Right renal pelvis (tissue), 4 donors: ENCODE measurements at regions not wholly inside any gene's neighbourhood (a gene's known extent, or its start where the extent isn't known, plus 50 kb on each side); places are given as distances from the start of the nearest gene placed in this dataset.

Experiments used
- DNase-seq, 4 donors: peaks; one replicate each; pipeline ENCODE4 v3.0.0-alpha.2; 2013; ENCODE audit warnings: low read depth in 4 of 4, low spot score in 3 of 4, missing footprints in 1 of 4

DNA sequence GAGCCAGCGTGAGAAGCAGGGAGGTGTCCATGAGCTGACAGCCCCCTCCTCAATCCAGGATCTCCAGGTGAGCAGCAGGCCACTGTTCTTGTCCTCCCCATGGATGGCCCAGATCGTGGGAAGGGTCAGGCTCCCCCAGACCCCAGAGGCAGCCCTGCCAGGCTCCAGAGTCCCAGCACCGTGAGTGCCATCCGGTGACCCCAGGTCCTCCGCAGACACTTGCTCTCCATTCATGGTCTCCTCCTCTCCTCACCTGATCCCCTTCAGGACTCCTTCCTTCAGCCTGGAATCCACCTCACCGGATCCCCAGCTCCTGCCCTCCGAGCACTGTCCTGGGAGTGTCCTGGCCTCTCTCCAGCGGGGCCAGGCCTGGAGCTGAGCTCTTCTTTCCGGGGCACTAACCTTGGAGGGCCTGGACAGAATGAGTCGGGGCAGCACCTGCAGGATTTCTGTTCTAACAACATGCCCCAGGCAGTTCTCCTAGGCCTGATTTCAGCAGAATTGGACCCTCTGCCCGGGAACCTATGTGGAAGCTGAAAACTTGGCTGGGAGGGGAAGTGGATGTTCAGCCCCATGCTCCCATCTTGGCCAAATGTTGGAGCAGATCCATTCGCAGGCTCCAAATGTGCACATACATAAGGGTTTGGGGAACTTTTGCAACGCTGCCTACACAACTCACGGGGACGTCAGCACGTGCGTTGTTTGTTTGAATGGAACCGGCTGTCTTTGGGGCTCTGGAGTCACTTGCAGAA, 341.6 kb upstream of the SFSWAP start:
- DNase-seq: no peak

DNA sequence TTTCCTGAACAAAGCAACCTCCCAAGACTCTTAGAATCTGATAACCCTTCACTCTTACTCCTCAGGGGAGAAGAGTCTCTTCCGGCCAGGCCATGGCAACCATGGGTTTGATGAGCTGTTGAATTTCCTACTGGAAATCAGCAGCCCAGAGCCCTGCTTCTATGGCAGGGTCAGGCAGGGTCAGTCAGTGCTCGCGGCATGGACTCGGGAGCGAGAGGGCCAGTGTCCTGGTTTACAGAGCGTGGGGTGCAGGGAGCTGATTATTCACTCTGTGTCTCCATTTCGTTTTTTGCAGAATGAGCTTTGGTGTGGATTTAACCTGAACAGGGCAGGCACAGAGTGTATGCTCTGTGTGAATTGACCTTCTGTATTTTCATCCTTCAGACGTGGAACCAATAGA, 340.6 kb upstream of the SFSWAP start:
- no peak for DNase-seq

DNA sequence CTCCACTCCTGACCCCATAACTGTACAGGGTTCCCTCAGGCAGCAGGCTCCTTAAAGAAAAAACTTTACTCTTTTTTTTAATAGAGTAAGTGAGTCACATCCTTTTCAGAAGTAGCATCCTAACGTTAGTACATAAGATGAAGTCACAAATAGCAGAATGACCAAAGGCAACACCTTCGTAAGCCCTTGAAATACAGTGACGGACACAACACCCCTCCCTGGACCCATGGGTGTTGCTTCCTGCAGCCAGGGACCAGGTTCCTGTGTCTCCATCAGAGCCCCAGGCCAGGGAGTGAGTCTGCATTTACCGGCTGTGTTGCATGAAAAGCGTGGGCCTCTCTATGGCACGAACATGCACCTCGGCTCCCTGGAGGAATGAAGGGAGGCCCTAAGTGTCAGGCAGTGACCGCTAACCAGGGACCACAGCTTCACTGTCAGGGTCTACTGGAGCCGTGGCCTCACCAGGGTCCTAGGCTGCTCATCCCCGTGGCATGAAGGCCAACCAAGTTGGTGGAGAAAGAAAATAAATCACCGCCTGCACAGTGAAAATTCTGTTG, 340.0 kb upstream of the SFSWAP start:
- DNase-seq: no peak

DNA sequence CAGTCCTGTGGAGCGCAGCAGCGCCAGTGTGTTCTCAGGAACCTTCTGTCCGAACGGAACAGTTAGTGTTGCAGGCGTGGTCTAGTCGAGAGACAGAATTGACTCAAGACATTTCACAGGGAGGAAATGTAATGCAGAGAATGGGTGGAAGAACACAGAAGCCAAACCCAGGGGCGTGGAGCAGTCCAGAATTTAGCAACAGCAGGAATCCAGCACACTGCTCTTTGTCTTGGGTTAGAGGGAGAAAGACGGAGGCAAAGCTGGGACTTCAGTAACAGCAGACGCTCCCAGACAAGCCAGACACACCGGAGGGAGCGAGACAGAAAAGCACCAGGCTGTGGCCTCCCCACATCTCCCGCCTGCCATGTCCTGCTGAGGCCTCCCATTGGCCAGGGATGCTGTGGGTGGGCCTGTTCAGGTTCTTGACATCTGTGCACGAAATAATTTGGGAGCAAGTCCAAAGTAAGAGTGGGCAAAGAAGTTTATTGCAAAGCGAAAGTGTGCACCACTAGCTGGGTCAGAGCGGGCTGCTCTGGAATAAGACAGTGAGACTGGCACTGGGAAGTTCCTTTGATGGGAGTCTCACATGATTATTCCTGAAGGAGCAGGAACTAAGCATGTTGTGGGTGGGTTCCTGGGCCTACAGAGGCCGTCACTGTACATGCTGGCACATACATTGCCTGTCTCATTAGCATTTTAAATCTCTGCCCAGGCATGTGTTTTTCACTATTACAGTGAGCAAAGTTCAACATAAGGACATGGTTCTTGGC, 339.3 kb upstream of the SFSWAP start:
- DNase-seq: no peak

DNA sequence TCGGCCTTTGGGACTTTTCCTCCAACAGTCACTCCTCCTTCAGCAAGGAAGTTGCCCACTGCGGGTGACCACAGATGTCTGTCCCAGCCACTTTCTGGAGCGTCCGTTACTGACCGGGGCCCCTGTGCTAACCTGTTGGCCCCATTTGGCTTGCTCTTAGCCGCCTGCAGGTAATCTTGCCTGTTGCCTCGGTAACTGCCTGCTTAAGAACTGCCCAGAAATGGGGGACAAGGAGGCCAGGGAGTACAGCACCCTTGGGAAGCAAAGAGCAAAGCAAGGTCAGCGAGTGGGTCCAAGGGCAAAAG, 338.8 kb upstream of the SFSWAP start:
- DNase-seq: no peak

DNA sequence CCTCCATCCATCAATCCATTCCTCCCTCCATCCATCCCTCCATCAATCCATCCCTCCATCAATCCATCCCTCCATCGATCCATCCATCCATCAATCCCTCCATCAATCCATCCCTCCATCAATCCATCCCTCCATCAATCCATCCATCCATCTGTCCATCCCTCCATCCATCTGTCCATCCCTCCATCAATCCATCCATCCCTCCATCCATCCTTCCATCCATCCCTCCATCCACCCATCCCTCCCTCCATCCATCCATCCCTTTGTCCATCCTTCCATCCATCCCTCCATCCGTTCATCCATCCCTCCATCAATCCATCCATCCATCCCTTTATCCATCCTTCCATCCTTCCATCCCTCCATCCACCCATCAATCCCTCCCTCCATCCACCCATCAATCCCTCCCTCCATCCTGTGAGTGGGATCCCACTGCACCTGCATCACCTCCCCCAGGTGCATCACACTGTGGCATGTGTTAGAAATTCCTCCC, 338.1 kb upstream of the SFSWAP start:
- no peak for DNase-seq

DNA sequence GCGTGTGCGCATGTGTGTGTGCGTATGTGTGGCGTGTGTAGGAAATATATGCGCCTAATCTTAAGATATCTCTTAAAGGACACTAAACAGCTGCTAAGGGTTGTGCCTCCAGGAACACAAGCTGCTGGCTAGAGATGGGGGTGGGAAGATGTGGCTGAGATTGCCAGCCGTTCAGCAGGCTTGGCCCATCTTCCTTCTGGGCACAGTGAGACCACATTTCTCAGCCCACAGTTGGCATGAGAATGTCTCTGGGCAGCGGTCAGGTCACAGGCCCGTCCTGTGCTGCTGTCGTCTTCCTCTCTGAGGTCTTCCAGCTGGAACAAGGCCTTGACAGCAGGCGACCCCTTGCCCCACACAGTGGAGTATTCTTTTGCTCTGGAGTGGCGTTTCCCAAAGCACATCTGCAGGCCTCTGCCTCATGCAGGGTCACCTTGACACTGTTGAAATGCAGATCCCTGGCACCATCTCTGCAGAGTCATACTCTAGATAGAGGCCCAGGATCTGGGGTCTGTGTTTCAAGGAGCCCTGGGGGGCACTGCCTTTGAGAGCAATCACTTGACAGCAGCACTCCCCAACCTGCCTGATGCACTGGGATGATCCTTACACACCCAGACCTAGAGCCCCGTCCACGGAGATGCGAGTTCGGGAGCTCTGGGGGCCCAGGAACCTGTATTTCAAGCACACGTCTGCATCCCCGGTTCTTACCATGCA, 335.5 kb upstream of the SFSWAP start:
- no peak for DNase-seq

DNA sequence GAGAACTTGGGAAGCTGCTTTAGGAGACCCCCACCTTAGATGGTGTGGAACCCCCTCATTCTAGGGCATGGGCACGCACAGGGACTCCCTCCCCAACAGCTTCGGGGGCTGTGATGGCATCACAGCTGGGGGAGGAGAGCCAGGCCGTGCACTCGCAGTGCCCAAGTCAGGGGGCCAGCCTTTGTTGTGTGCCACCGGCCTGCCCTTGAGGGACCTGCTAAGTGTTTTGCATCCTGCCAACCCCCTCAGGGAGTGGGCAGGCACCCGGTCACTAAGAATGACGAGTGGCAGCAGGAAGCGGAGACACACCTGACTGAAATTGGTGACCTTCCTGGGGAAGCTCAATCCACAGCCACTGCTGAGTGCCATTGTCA, 334.9 kb upstream of the SFSWAP start:
- no peak for DNase-seq

DNA sequence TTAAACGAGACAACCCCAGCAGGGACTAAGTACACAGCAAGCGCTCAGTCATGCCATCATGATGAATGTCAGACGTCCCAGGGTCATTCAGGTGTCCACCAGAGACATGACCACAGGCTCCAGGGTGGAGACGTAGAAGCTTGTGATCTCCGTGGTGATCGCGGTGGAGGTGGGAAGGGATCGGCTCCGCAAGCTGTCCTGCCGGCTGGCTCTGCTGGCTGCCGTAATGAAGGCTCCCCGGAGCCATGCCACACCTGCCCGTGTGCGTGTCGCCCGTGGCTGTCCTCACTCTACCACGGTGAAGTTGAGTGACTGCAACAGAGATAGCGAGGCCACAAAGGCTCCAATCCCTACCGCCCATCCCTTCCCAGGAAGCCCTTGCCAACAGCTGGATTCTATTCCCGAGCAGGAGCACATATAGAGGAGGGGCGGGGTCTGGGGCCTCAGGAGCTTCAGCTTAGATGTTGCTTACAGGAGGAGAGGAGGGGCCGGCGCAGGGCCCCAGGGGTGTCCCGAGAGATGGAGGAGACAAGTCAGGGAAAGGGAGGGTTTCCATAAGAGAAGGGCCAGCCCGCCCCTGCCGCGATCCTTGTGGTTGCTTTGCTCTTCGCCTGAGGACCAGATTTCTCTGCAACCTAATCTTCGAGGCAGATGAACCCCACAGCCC, 332.6 kb upstream of the SFSWAP start:
- DNase-seq: no peak

DNA sequence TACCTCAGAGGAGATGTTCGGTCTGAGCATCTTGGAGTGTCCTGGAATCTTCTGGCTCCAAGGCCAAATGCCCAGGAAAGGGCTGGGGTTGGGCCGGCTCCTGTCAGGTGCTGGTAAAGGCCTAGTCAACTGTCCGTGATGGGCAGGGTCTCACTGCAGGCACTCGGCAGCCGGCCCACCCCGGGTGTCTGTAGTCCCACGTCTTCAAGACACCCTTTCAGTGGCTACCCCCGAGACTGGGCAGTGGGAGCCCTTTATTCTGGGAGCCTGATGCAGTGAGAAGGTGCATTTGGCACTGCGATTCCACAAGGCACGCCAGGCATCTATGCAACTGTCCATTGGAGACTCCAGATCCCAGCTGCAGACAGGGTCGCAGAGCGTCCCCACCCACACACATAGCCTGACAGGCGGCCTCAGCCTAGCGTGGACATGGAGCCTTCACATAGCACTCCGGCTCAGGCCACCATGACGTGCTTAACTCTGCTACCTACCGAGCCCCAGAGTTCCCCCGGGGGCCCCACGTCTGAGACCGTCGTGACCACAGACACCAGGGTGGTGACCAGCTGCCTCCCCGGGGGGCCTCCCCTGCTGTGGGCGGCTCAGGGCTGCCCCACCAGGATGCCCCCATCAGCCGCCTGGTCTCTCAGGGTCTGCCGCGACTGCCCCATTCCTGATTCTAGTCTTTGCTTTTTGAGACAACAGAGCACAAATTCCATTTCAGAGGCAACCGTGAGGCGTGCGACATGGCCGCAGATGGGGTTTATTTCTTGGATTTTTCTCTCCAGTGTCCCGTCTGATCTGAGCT, 331.8 kb upstream of the SFSWAP start:
- no peak for DNase-seq

DNA sequence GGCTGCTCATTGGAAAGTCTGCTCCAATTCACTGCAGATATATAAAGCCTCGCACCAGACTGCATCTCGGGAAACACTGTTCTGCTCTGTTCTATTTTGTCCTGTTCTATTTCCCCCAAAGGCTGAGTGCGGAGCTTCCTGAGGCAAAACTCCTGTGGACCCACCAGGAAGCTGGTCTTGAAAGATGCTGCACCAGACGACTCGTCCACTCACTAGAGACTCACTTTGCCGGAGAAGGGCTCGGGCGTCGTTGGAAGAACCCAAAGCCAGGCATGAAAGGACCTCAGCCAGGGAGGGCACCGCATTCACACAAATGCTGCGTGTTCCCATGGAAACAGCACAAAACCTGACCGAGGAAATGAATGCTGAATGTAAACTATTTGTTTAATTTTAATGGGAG, 331.2 kb upstream of the SFSWAP start:
- DNase-seq: no peak

DNA sequence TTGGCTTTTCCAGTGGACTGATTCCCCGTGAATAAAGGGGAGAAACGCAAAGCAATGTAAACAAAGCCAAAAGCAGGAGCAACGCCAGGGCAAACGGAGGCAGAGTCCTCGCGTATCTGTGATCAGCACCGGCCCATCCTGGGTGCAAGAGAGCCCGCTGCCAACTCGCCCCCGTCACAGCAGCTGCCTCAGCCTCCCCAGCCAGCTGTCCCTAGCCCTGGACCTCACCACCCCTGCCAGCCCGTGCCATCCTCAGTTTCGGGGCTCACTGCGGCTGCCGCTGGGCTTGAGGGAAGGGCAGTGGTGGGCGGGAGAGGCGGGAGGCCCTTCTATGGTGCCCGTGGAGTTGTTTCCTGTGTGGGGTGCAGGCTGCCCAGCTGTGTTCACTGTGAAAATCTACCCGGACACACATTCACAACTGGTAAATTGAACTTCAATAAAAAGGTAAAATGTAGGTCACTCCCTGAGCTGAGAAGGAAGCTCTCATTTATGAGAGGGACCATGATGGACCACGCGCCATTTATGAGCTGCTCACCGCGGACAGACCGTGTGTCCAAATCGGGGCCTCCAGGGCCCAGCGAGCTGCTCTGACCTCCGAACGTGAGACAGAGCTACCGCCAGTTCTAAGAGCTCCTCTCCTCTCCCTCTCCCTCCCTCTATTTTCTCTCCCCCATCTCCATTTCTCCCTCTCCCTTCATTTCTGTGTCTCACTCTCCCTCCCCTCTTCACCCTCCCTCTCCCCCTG, 330.5 kb upstream of the SFSWAP start:
- no peak for DNase-seq

DNA sequence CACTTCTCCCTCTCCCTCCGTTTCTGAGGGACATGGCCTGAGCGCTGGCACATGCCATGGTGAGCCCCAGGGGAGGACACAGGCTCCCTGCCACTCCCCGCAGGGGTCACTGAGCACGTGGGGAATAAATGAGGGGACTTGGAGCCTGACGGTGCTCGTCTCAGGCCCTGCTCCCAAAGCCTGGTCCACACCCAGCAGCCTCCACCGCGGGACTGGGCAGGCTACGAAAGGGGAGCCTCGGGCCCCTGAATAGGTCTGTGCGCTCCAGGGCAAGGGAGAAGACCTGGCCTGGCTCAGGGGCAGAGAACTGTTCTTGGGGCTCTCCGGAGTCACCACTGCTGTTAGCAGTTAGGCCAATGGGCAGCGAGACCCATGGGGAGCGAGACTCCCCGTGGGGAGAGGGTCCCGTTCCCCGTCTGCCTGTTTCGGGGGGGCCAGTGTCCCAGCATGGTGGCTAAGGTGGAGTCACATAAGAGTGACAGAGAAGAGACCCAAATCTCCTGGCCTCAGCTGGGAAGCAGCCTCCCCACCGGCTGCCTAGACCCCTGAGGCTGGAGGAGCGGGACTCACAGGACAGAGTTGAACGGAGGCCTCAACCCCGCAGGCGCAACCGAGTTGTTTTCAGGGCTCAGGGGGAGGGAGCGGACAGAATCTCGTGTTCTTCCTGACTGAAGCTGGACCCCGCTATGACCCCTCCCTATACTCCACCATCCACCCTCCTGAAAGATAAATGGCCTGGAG, 329.8 kb upstream of the SFSWAP start:
- no peak for DNase-seq

DNA sequence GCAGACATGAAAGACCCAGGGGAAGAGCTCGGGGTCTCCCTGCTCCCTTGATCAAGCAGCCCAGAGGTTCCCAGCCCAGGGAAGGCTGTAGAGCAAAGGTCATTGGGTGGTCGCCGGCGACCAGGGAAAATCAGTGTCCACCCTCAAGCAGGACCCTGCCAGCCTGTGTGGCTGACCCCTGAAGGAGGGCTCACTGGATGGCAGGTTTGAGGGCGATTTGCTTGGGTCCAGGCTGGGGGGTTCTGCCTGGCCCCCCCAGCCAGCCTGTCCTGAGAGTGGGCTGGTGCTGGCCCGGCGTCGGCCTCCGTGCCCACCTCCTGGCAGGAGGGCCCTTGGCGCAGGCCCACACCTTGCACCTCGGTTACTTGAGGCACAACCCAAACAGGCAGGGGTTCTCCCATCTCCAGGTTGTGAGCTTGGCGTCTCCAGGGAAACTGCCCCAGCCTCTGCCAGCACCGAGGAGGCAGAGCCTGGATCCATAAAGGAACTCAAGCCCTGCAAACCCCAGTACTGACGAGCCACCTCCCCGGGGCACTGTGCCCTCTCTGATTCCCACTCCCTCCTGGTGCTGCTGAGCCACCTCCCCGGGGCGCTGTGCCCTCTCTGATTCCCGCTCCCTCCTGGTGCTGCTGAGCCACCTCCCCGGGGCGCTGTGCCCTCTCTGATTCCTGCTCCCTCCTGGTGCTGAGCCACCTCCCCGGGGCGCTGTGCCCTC, 329.0 kb upstream of the SFSWAP start:
- no peak for DNase-seq

DNA sequence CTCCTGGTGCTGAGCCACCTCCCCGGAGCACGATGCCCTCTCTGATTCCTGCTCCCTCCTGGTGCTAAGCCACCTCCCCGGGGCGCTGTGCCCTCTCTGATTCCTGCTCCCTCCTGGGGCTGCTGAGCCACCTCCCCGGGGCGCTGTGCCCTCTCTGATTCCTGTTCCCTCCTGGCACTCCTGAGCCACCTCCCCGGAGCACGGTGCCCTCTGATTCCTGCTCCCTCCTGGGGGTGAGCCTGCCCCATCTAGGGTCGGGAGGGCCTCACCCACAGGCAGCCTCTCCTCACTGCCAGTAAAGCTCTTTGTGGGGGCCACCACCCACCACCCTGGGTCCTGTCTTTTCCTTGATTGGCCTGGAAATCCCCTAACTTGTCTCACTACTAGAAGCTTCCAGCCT, 327.6 kb upstream of the SFSWAP start:
- DNase-seq: no peak

DNA sequence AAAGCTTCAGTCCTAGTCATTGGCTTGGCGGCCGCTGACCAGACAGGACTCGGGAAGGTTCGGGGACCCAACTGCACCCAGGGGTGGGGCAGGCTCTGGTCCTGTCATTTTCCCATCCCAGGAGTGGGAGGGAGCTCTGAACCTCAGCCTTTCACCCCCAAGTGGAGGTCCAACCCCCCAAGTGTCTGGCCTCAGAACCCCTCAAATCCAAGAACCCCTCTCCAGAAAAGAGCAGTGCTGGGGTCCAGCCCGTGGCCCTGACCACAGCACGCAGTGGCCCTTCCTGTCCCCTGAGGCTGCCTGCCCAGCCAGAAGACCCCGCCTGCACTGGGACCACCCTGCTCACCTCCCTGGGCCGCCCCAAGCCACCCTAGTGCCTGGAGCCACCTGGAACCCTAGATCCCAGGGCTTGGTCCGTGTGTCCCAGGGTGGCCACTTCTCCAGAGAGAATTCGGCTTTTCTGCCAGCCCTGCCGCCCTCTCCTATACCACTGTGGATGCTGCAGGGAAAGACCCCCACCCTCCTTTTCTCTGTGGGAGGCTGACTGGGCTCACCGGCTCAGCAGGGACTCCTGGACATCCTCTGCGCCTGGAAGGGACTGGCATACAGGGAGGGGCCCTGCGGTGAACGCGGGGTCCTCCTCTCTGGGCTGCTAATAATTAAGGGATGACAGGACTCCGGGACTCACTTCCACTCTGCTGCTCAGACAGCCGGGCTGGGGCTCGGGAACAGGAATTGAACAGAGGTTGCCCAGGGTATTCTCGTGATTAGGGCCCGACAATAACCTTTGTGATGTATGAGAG, 326.9 kb upstream of the SFSWAP start:
- DNase-seq: no peak

DNA sequence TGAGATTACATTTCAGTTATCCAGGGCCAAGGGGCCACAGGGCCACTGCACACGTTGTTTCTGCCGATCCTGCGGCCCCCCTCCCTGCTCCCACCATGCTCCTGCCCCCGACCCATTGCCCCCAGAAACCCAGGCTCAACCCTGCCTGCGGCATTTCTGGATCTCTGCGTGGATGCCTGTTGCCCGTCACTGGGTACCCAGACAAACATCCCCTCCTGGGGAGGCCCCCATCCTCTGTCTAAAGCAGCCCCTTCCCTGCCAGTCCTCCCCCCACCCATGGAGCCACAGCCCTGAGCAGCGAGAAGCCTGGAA, 326.4 kb upstream of the SFSWAP start:
- DNase-seq: no peak
